ENCODE measurements at regions not wholly inside any gene's neighbourhood (a gene's known extent, or its start where the extent isn't known, plus 50 kb on each side); places are given as distances from the start of the nearest gene placed in this dataset.

GRCh38 chr12:25714198-25714984 is 161.3 kb upstream of the LMNTD1 start:
- DNase-seq (ENCODE audit: low spot score): no peak

- DNase-seq (ENCODE audit: low spot score): no peak
Observed at GRCh38 chr12:25715102-25715501, 162.0 kb upstream of the LMNTD1 start.

- no peak for DNase-seq (ENCODE audit: low spot score)
Observed at GRCh38 chr12:25716842-25717241, 163.8 kb upstream of the LMNTD1 start.

- DNase-seq (ENCODE audit: low spot score): no peak
Observed at GRCh38 chr12:25717552-25717951, 164.5 kb upstream of the LMNTD1 start.

- DNase-seq (ENCODE audit: low spot score): no peak
Observed at GRCh38 chr12:25718081-25718731, 165.1 kb upstream of the LMNTD1 start.

GRCh38 chr12:25719505-25719904 is 166.4 kb upstream of the LMNTD1 start:
- DNase-seq (ENCODE audit: low spot score): no peak

- DNase-seq (ENCODE audit: low spot score): no peak
Observed at GRCh38 chr12:25723336-25723735, 170.3 kb upstream of the LMNTD1 start.

GRCh38 chr12:25723921-25724491 is 170.9 kb upstream of the LMNTD1 start:
- peak; percentile 21 for DNase-seq (ENCODE audit: low spot score)

- no peak for DNase-seq (ENCODE audit: low spot score)
Observed at GRCh38 chr12:25725470-25725869, 172.4 kb upstream of the LMNTD1 start.

GRCh38 chr12:25725931-25726330 is 172.8 kb upstream of the LMNTD1 start:
- DNase-seq (ENCODE audit: low spot score): no peak

- DNase-seq (ENCODE audit: low spot score): no peak
Observed at GRCh38 chr12:25728056-25728595, 175.0 kb upstream of the LMNTD1 start.

GRCh38 chr12:25730489-25731349 is 177.6 kb upstream of the LMNTD1 start:
- DNase-seq (ENCODE audit: low spot score): peak; percentile 45

GRCh38 chr12:25733541-25733940 is 180.5 kb upstream of the LMNTD1 start:
- DNase-seq (ENCODE audit: low spot score): no peak

GRCh38 chr12:25734529-25735180 is 181.6 kb upstream of the LMNTD1 start:
- no peak for DNase-seq (ENCODE audit: low spot score)

GRCh38 chr12:25740617-25741016 is 187.5 kb upstream of the LMNTD1 start:
- DNase-seq (ENCODE audit: low spot score): no peak

GRCh38 chr12:25741917-25742316 is 188.8 kb upstream of the LMNTD1 start:
- no peak for DNase-seq (ENCODE audit: low spot score)

GRCh38 chr12:25743679-25744215 is 190.7 kb upstream of the LMNTD1 start:
- DNase-seq (ENCODE audit: low spot score): no peak

- no peak for DNase-seq (ENCODE audit: low spot score)
Observed at GRCh38 chr12:25744313-25744712, 191.2 kb upstream of the LMNTD1 start.

- no peak for DNase-seq (ENCODE audit: low spot score)
Observed at GRCh38 chr12:25745281-25745680, 192.2 kb upstream of the LMNTD1 start.

GRCh38 chr12:25746131-25746530 is 193.0 kb upstream of the LMNTD1 start:
- no peak for DNase-seq (ENCODE audit: low spot score)

- no peak for DNase-seq (ENCODE audit: low spot score)
Observed at GRCh38 chr12:25752710-25753309, 199.7 kb upstream of the LMNTD1 start.

All from pons (tissue), 1 donor.